ENCODE measurements at regions not wholly inside any gene's neighbourhood (a gene's known extent, or its start where the extent isn't known, plus 50 kb on each side); places are given as distances from the start of the nearest gene placed in this dataset.

- TF ChIP-seq POLR2A (IDR thresholded peaks at IDR 0.05; ENCODE audit: low read length) (no peak), GATA1 (IDR thresholded peaks at IDR 0.05; ENCODE audit: low read depth, low read length) (no peak)
Observed at GRCh38 chr3:30340500-30340899, 265.9 kb upstream of the TGFBR2 start.
